A673 (cell line): ENCODE measurements at regions not wholly inside any gene's neighbourhood (a gene's known extent, or its start where the extent isn't known, plus 50 kb on each side); places are given as distances from the start of the nearest gene placed in this dataset.

Experiments
- EZH2 ChIP-seq: fragments of 200-600 bp; sonication (generic); IDR thresholded peaks from 2 replicates; pipeline ENCODE4 v1.6.1; 2017; ENCODE audit warnings: borderline replicate concordance, low read depth, mild to moderate bottlenecking, mixed read lengths, antibody characterized with exemption, low read length; ENCODE audit not compliant: poor library complexity, severe bottlenecking
- TF ChIP-seq, protein P1 (sequence below): fragments of 300-800, 200-600 bp; sonication (generic); conservative IDR thresholded peaks from 2 replicates; pipeline ENCODE4 v1.5.1; 2017; ENCODE audit warnings: low read depth, mild to moderate bottlenecking, antibody characterized with exemption, low read length, moderate library complexity, mixed read lengths

DNA sequence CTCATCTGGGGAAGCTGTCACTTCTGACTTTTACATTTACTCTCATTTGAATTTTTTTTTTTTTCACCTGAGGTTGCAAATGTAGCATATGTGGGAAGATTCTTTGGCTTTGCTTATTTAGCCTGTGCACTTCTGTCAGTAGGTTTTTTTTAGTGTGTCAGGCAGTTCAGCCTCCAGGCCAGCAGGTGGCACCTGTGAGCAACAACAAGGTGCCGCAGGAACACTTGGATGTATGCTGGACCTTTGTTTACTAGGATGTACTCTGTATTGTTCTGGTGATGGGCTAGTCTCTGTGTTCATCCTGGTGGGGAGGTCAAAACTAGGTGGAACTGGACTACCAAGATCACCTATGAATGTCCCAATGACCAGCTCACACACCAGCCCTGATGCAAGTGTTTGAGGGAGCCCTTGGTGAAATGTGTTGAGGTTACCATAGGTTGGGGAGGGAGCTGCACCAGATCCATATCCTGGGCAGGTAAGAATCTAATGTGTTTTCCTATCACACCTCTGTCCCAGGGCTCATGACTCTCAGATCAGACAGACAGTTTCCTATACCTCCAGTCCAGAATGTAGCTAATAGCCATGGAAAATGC lies 618.2 kb downstream of the BRINP3 start:
- TF ChIP-seq, protein P1, sequence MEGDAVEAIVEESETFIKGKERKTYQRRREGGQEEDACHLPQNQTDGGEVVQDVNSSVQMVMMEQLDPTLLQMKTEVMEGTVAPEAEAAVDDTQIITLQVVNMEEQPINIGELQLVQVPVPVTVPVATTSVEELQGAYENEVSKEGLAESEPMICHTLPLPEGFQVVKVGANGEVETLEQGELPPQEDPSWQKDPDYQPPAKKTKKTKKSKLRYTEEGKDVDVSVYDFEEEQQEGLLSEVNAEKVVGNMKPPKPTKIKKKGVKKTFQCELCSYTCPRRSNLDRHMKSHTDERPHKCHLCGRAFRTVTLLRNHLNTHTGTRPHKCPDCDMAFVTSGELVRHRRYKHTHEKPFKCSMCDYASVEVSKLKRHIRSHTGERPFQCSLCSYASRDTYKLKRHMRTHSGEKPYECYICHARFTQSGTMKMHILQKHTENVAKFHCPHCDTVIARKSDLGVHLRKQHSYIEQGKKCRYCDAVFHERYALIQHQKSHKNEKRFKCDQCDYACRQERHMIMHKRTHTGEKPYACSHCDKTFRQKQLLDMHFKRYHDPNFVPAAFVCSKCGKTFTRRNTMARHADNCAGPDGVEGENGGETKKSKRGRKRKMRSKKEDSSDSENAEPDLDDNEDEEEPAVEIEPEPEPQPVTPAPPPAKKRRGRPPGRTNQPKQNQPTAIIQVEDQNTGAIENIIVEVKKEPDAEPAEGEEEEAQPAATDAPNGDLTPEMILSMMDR: peak; percentile 65
- no peak for TF ChIP-seq EZH2
